K562 (cell line): ENCODE measurements at regions not wholly inside any gene's neighbourhood (a gene's known extent, or its start where the extent isn't known, plus 50 kb on each side); places are given as distances from the start of the nearest gene placed in this dataset.

Experiments used
- ATAC-seq: fragments of 200-7000 bp; cut with Tn5 transposase; 3 replicates; pipeline ENCODE4 v1.9.1; 2020; ENCODE audit warnings: moderate library complexity
- BruUV-seq: library from RNA; stranded (reverse); fragments of 400-500 nt; replicated peaks from 2 replicates; lab custom pipeline; 2021; lab: Mats Ljungman, UMichigan
- CTCF ChIA-PET: fragments of 300-600 bp; formaldehyde crosslinking; extraction: SDS; loops from one replicate; lab custom pipeline; 2021; ENCODE audit warnings: low intra/inter-chr PET ratio; lab: Yijun Ruan, JAX
- POLR2A ChIA-PET: fragments of 300-600, 350-650 bp; sonication (Branson Sonifier 250); formaldehyde crosslinking; extraction: SDS; loops from one replicate; lab custom pipeline; 2021; ENCODE audit warnings: antibody characterized with exemption, inconsistent platforms; lab: Yijun Ruan, JAX
- DNase-seq, 4 experiments: peaks; one replicate each; pipeline versions ENCODE4 v3.0.0 to v3.0.0-alpha.2; 2011 to 2018; ENCODE audit warnings: low spot score in 3 of 4, mixed read lengths in 3 of 4; ENCODE audit errors: extremely low read depth in 1 of 4
- FAIRE-seq: peaks from 2 replicates; lab custom pipeline; 2011; peaks lifted over from hg19 to GRCh38; lab: Jason Lieb, UNC
- H2AFZ ChIP-seq: 2 replicates; pipeline ENCODE4 v1.6.0; 2011; ENCODE audit warnings: low read depth, low read length, control low read depth, inconsistent platforms
- H3K27ac ChIP-seq: fragments of 200-600 bp; 3 replicates; pipeline ENCODE4 v1.8.0; 2011; ENCODE audit warnings: low read depth, mild to moderate bottlenecking, control low read depth, inconsistent platforms, low read length, moderate library complexity, mixed read lengths; ENCODE audit errors: extremely low read depth
- H3K27me3 ChIP-seq, 2 experiments: fragments of 300-600 bp in 1 of 2; 2 replicates in 1 of 2; 3 replicates in 1 of 2; pipeline versions ENCODE4 v1.6.0 to v1.8.0; 2011; ENCODE audit warnings: inconsistent platforms in 2 of 2, low read length in 2 of 2, mild to moderate bottlenecking in 1 of 2, mixed read lengths in 1 of 2, moderate library complexity in 1 of 2; ENCODE audit not compliant: control insufficient read depth in 2 of 2, insufficient read depth in 2 of 2
- H3K36me3 ChIP-seq: fragments of 300-600 bp; 3 replicates; pipeline ENCODE4 v1.8.0; 2011; ENCODE audit warnings: mild to moderate bottlenecking, low read length, inconsistent platforms; ENCODE audit not compliant: control insufficient read depth, insufficient read depth
- H3K4me1 ChIP-seq, 2 experiments: fragments of 200-600 bp in 1 of 2; replicated peaks in 1 of 2; 2 replicates in 1 of 2; 3 replicates in 1 of 2; pipeline versions ENCODE4 v1.5.1 to v1.8.0; 2011; ENCODE audit warnings: inconsistent platforms in 2 of 2, low read length in 2 of 2, mild to moderate bottlenecking in 1 of 2, mixed read lengths in 1 of 2, moderate library complexity in 1 of 2; ENCODE audit not compliant: control insufficient read depth in 2 of 2, insufficient read depth in 2 of 2
- H3K4me2 ChIP-seq: 2 replicates; pipeline ENCODE4 v1.6.1; 2011; ENCODE audit warnings: low read length, control low read depth, inconsistent platforms, mixed read lengths; ENCODE audit not compliant: insufficient read depth
- H3K4me3 ChIP-seq: fragments of 200-600 bp; sonication (generic), shearing (Covaris generic); 2 replicates; pipeline ENCODE4 v1.5.1; 2016; ENCODE audit warnings: control low read depth, inconsistent platforms
- H3K79me2 ChIP-seq: fragments of 200-600 bp; 3 replicates; pipeline ENCODE4 v1.8.0; 2011; ENCODE audit warnings: low read length, inconsistent platforms; ENCODE audit not compliant: control insufficient read depth, insufficient read depth
- H3K9ac ChIP-seq, 2 experiments: 2 replicates each; pipeline versions ENCODE4 v1.6.0 to v1.6.1; 2011; ENCODE audit warnings: low read depth in 2 of 2, low read length in 2 of 2, control low read depth in 1 of 2, inconsistent platforms in 1 of 2, mild to moderate bottlenecking in 1 of 2, mixed read lengths in 1 of 2; ENCODE audit not compliant: insufficient read depth in 1 of 2
- H3K9me1 ChIP-seq: one replicate; pipeline ENCODE4 v1.6.0; 2011; ENCODE audit warnings: inconsistent platforms, mild to moderate bottlenecking, low read length, moderate library complexity; ENCODE audit not compliant: control insufficient read depth, insufficient read depth
- H3K9me3 ChIP-seq: replicated peaks from 2 replicates; pipeline ENCODE4 v1.5.1; 2011; ENCODE audit warnings: low read depth, low read length, inconsistent platforms; ENCODE audit not compliant: control insufficient read depth, insufficient read depth
- H4K20me1 ChIP-seq: replicated peaks from 2 replicates; pipeline ENCODE4 v1.6.1; 2011; ENCODE audit warnings: low read length, inconsistent platforms, mixed read lengths; ENCODE audit not compliant: control insufficient read depth, insufficient read depth
- MYNN ChIP-seq, 2 experiments: sonication (generic); formaldehyde crosslinking in 1 of 2; IDR thresholded peaks; 2 replicates each; pipeline versions ENCODE4 v1.5.0 to v1.6.1; 2016 to 2020; ENCODE audit warnings: antibody characterized with exemption in 1 of 2, missing genetic modification reagents in 1 of 2
- REST ChIP-seq, 2 experiments: fragments of 450-650 bp; formaldehyde crosslinking in 1 of 2; IDR thresholded peaks; 2 replicates each; pipeline versions ENCODE4 v1.4.0 to v1.6.1; 2014 to 2020; ENCODE audit warnings: mild to moderate bottlenecking in 2 of 2, borderline replicate concordance in 1 of 2, low read depth in 1 of 2
- USF1 ChIP-seq: sonication (generic); formaldehyde crosslinking; IDR thresholded peaks from 2 replicates; pipeline ENCODE4 v1.9.0; 2022; ENCODE audit warnings: mild to moderate bottlenecking, missing genetic modification reagents
- WGBS: fragments of 100-300 bp; shearing (Covaris generic); methylation state at CpG from one replicate; pipeline ENCODE4 v1.1.6; 2016; ENCODE audit warnings: low coverage, mixed read lengths; ENCODE audit not compliant: insufficient coverage; ENCODE audit errors: missing lambda C conversion rate; 5-methylcytosine and 5-hydroxymethylcytosine counted together
- in situ Hi-C: fragments of 300-500 bp; cut with MboI; formaldehyde crosslinking; loops from 4 replicates; pipeline ENCODE4 v1.15.0; 2018; ENCODE audit warnings: inconsistent platforms, mixed read lengths
- intact Hi-C: fragments of 100-400 bp; cut with micrococcal nuclease; formaldehyde crosslinking; loops from 2 replicates; pipeline ENCODE4 v1.14.2; 2022

- H3K4me2 ChIP-seq, result no peak overlapping the region
- FAIRE-seq, result no peak
- in situ Hi-C loops, result no loop called here
- DNase-seq, result no peak
- ChIA-PET POLR2A (interaction anchor here (0.8 kb wide), 1 partner anchor 10 kb away, joined by 4 read pairs; no protein-coding TSS in a partner anchor), CTCF (no interaction called here)
- no peaks in the 10 kb centered on the region for H3K36me3 ChIP-seq
- no peaks in the 10 kb centered on the region for H3K79me2 ChIP-seq
- H3K27me3 ChIP-seq, result peaks cover 12 to 15% of the 10 kb centered on the region in 2 experiments; a peak in 3 of 5 replicates
- H3K9ac ChIP-seq, result no peak overlapping the region
- H3K9me1 ChIP-seq, result no peaks in the 10 kb centered on the region
- BruUV-seq, result no TSS peak
- H3K4me1 ChIP-seq, result no peaks in the 10 kb centered on the region
- H3K4me3 ChIP-seq, result no peak overlapping the region
- H4K20me1 ChIP-seq, result no peaks in the 10 kb centered on the region
- intact Hi-C loops, result no loop called here
- no peaks in the 10 kb centered on the region for H3K9me3 ChIP-seq
- no peak for ATAC-seq
- 0% methylated on average over 2 of the region's 2 CpGs for WGBS
- no peak overlapping the region for H3K27ac ChIP-seq
- no peak overlapping the region for H2AFZ ChIP-seq
- no peak for TF ChIP-seq USF1 (CRISPR knock-in tag)
- no peak for TF ChIP-seq REST (IDR thresholded peaks at IDR 0.05; ENCODE audit: borderline replicate concordance)
- TF ChIP-seq REST (CRISPR knock-in tag; IDR thresholded peaks at IDR 0.05; ENCODE audit: low read depth), result no peak
- TF ChIP-seq MYNN (IDR thresholded peaks at IDR 0.05), result no peak
- TF ChIP-seq MYNN (CRISPR knock-in tag; IDR thresholded peaks at IDR 0.05), result no peak
Observed at GRCh38 chr7:128145191-128145590, 95.9 kb upstream of the LEP start.
